GM12878 (cell line): ENCODE measurements at regions not wholly inside any gene's neighbourhood (a gene's known extent, or its start where the extent isn't known, plus 50 kb on each side); places are given as distances from the start of the nearest gene placed in this dataset.

ENCODE experiments used
- CEBPB ChIP-seq, 2 experiments: fragments of 150-350 bp in 1 of 2; IDR thresholded peaks; 2 replicates each; pipeline ENCODE4 v1.6.1; 2012 to 2014; ENCODE audit warnings: low read depth in 2 of 2, low read length in 2 of 2, borderline replicate concordance in 1 of 2, inconsistent platforms in 1 of 2
- CHD4 ChIP-seq: fragments of 200-600 bp; sonication (generic); IDR thresholded peaks from 2 replicates; pipeline ENCODE4 v1.6.1; 2016; ENCODE audit warnings: mild to moderate bottlenecking
- CUX1 ChIP-seq: IDR thresholded peaks from 2 replicates; pipeline ENCODE4 v1.6.1; 2012; ENCODE audit warnings: improper control_type of control experiment, low read depth, low read length; ENCODE audit not compliant: insufficient replicate concordance
- NFYB ChIP-seq: IDR thresholded peaks from 2 replicates; pipeline ENCODE4 v1.6.1; 2011; ENCODE audit warnings: low read depth, mild to moderate bottlenecking, low read length, improper control_type of control experiment, moderate library complexity; ENCODE audit not compliant: insufficient read depth
- RFX5 ChIP-seq: IDR thresholded peaks from 2 replicates; pipeline ENCODE4 v1.6.1; 2011; ENCODE audit warnings: low read depth, low read length, improper control_type of control experiment
- TAF1 ChIP-seq: IDR thresholded peaks from 2 replicates; pipeline ENCODE4 v1.6.1; 2011; ENCODE audit warnings: mild to moderate bottlenecking, low read depth, low read length, borderline replicate concordance
- TCF12 ChIP-seq: IDR thresholded peaks from 2 replicates; pipeline ENCODE4 v1.6.1; 2011; ENCODE audit warnings: low read depth, mild to moderate bottlenecking, low read length
- TF ChIP-seq, protein P1 (sequence below), 3 experiments: IDR thresholded peaks in 2 of 3; conservative IDR thresholded peaks in 1 of 3; 2 replicates each; pipeline ENCODE4 v1.5.1; 2011; ENCODE audit warnings: low read depth in 3 of 3, low read length in 3 of 3, mild to moderate bottlenecking in 3 of 3, control low read depth in 2 of 3, moderate library complexity in 2 of 3, inconsistent platforms in 1 of 3, mixed read lengths in 1 of 3; ENCODE audit not compliant: control insufficient read depth in 2 of 3, insufficient read depth in 1 of 3; ENCODE audit errors: extremely low read depth in 1 of 3
- TF ChIP-seq, protein P2 (sequence below): fragments of 450-650 bp; formaldehyde crosslinking; IDR thresholded peaks from 2 replicates; pipeline ENCODE4 v1.5.0; 2022; ENCODE audit warnings: mild to moderate bottlenecking, missing genetic modification characterization

- no peak for TF ChIP-seq CHD4
- TF ChIP-seq, protein P1, sequence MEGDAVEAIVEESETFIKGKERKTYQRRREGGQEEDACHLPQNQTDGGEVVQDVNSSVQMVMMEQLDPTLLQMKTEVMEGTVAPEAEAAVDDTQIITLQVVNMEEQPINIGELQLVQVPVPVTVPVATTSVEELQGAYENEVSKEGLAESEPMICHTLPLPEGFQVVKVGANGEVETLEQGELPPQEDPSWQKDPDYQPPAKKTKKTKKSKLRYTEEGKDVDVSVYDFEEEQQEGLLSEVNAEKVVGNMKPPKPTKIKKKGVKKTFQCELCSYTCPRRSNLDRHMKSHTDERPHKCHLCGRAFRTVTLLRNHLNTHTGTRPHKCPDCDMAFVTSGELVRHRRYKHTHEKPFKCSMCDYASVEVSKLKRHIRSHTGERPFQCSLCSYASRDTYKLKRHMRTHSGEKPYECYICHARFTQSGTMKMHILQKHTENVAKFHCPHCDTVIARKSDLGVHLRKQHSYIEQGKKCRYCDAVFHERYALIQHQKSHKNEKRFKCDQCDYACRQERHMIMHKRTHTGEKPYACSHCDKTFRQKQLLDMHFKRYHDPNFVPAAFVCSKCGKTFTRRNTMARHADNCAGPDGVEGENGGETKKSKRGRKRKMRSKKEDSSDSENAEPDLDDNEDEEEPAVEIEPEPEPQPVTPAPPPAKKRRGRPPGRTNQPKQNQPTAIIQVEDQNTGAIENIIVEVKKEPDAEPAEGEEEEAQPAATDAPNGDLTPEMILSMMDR (IDR thresholded peaks at IDR 0.05 in 2 of 3, conservative IDR thresholded peaks at IDR 0.05 in 1 of 3; ENCODE audit: control insufficient read depth in 2 of 3, extremely low read depth in 1 of 3, insufficient read depth in 1 of 3, low read depth in 3 of 3, low read length in 3 of 3), result no peak
- TF ChIP-seq TAF1, result no peak
- TF ChIP-seq CUX1, result no peak
- no peak for TF ChIP-seq CEBPB (IDR thresholded peaks at IDR 0.05; ENCODE audit: borderline replicate concordance in 1 of 2, low read depth in 2 of 2, low read length in 2 of 2)
- TF ChIP-seq NFYB, result no peak
- TF ChIP-seq TCF12, result no peak
- no peak for TF ChIP-seq RFX5
- TF ChIP-seq, protein P2, sequence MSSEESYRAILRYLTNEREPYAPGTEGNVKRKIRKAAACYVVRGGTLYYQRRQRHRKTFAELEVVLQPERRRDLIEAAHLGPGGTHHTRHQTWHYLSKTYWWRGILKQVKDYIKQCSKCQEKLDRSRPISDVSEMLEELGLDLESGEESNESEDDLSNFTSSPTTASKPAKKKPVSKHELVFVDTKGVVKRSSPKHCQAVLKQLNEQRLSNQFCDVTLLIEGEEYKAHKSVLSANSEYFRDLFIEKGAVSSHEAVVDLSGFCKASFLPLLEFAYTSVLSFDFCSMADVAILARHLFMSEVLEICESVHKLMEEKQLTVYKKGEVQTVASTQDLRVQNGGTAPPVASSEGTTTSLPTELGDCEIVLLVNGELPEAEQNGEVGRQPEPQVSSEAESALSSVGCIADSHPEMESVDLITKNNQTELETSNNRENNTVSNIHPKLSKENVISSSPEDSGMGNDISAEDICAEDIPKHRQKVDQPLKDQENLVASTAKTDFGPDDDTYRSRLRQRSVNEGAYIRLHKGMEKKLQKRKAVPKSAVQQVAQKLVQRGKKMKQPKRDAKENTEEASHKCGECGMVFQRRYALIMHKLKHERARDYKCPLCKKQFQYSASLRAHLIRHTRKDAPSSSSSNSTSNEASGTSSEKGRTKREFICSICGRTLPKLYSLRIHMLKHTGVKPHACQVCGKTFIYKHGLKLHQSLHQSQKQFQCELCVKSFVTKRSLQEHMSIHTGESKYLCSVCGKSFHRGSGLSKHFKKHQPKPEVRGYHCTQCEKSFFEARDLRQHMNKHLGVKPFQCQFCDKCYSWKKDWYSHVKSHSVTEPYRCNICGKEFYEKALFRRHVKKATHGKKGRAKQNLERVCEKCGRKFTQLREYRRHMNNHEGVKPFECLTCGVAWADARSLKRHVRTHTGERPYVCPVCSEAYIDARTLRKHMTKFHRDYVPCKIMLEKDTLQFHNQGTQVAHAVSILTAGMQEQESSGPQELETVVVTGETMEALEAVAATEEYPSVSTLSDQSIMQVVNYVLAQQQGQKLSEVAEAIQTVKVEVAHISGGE, result no peak
Observed at GRCh38 chr10:62708569-62708968, 96.0 kb upstream of the ADO start.
